ENCODE measurements at regions not wholly inside any gene's neighbourhood (a gene's known extent, or its start where the extent isn't known, plus 50 kb on each side); places are given as distances from the start of the nearest gene placed in this dataset.

DNA sequence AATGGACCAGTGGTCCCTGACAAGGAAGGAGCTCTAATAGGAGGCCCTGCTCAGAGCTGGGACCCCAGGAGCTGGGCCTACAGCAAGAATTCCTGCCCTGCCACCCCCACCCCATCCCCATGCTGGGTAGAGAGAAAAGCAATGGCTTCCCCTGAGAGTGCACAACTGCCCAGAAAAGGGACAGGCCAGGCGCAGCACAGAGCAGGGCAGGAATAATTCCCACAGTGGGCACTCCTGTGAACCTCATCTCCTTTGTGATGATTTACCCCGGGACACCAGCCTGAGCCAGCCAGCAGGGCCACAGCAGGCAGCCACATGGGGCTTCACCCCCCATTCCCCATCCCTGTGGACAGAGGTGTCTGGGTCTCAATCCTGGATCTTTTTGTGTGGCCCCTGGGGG is 104.0 kb upstream of the IQSEC1 start:
- no peak for DNase-seq
- H3K27ac ChIP-seq, result no peak overlapping the region

DNA sequence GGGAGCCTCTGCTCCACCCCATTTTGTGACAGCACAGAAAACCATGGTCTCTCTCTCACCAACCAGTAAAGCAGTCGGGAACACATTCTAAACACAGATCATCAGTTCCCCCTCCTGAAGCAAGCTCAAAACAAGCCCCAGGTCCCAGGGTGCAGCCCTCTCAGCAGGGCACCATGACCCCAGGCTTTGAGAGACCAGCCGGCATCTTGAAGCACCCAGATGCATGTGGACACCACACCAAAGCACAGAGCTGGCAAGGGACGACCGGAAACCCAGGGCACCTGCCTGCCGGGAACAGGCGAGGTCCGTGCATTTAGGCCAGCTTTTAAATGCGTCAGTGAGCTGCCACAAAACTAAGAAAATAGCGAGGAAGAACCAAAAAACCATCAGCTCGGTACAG is 103.2 kb upstream of the IQSEC1 start:
- H3K27me3 ChIP-seq, result no peaks in the 10 kb centered on the region
- TF ChIP-seq, protein P1, sequence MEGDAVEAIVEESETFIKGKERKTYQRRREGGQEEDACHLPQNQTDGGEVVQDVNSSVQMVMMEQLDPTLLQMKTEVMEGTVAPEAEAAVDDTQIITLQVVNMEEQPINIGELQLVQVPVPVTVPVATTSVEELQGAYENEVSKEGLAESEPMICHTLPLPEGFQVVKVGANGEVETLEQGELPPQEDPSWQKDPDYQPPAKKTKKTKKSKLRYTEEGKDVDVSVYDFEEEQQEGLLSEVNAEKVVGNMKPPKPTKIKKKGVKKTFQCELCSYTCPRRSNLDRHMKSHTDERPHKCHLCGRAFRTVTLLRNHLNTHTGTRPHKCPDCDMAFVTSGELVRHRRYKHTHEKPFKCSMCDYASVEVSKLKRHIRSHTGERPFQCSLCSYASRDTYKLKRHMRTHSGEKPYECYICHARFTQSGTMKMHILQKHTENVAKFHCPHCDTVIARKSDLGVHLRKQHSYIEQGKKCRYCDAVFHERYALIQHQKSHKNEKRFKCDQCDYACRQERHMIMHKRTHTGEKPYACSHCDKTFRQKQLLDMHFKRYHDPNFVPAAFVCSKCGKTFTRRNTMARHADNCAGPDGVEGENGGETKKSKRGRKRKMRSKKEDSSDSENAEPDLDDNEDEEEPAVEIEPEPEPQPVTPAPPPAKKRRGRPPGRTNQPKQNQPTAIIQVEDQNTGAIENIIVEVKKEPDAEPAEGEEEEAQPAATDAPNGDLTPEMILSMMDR (IDR thresholded peaks at IDR 0.05), result no peak
- TF ChIP-seq POLR2A (IDR thresholded peaks at IDR 0.05), result no peak
- no peak overlapping the region for H3K27ac ChIP-seq
- intact Hi-C loops (cut with DNase I), result no loop called here
- H3K36me3 ChIP-seq, result no peaks in the 10 kb centered on the region
- ATAC-seq, result no peak
- WGBS (ENCODE audit: insufficient coverage, low coverage, low lambda C conversion rate, missing lambda C conversion rate), result 87% methylated on average over 9 of the region's 10 CpGs
- DNase-seq, result no peak
- H3K4me1 ChIP-seq, result peaks cover 0 to 6% (median 0%) of the 10 kb centered on the region in 4 donors
- H3K4me3 ChIP-seq, result no peak overlapping the region
- H3K9me3 ChIP-seq, result peaks cover 0 to 6% (median 0%) of the 10 kb centered on the region in 4 donors

More for the DNA sequence above, 104.0 kb upstream of the IQSEC1 start:
- peaks cover 0 to 6% (median 0%) of the 10 kb centered on the region in 4 donors for H3K4me1 ChIP-seq
- no peaks in the 10 kb centered on the region for H3K27me3 ChIP-seq
- WGBS (ENCODE audit: insufficient coverage, low coverage, low lambda C conversion rate, missing lambda C conversion rate), result no CpG with 5 or more reads among the region's 2 CpGs
- H3K9me3 ChIP-seq, result peaks cover 0 to 6% (median 0%) of the 10 kb centered on the region in 4 donors
- intact Hi-C loops (cut with DNase I), result no loop called here
- TF ChIP-seq POLR2A (IDR thresholded peaks at IDR 0.05), result no peak
- TF ChIP-seq, protein P1 (IDR thresholded peaks at IDR 0.05), result no peak
- no peak overlapping the region for H3K4me3 ChIP-seq
- ATAC-seq, result no peak
- no peaks in the 10 kb centered on the region for H3K36me3 ChIP-seq

DNA sequence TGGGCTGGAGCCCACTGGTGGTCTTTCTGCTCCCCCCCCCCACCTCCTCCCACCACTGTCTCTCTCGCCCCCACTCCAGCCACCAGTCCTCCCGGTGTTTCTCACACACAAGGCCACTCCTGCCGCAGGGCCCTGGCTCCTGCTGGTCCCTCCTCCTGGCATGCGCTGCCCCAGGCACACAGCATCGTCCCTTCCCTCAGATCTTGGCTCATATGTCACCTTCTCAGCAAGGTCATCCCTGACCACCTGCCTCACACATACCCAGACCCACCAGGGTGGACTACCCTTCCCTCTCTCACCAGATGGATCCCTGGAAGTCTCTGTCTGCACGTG is 101.5 kb upstream of the IQSEC1 start:
- Histone ChIP-seq H3K9me3 (peaks cover 0 to 6% (median 0%) of the 10 kb centered on the region in 4 donors), H3K4me3 (no peak overlapping the region), H3K27me3 (no peaks in the 10 kb centered on the region), H3K36me3 (no peaks in the 10 kb centered on the region), H3K27ac (no peak overlapping the region), H3K4me1 (peaks cover 0 to 6% (median 0%) of the 10 kb centered on the region in 4 donors)
- no peak for ATAC-seq
- 88% methylated on average over 6 of the region's 6 CpGs for WGBS (ENCODE audit: insufficient coverage, low coverage, low lambda C conversion rate, missing lambda C conversion rate)
- DNase-seq, result no peak
- TF ChIP-seq, protein P1 (IDR thresholded peaks at IDR 0.05), result no peak
- TF ChIP-seq POLR2A (IDR thresholded peaks at IDR 0.05), result no peak
- intact Hi-C loops (cut with DNase I), result no loop called here

DNA sequence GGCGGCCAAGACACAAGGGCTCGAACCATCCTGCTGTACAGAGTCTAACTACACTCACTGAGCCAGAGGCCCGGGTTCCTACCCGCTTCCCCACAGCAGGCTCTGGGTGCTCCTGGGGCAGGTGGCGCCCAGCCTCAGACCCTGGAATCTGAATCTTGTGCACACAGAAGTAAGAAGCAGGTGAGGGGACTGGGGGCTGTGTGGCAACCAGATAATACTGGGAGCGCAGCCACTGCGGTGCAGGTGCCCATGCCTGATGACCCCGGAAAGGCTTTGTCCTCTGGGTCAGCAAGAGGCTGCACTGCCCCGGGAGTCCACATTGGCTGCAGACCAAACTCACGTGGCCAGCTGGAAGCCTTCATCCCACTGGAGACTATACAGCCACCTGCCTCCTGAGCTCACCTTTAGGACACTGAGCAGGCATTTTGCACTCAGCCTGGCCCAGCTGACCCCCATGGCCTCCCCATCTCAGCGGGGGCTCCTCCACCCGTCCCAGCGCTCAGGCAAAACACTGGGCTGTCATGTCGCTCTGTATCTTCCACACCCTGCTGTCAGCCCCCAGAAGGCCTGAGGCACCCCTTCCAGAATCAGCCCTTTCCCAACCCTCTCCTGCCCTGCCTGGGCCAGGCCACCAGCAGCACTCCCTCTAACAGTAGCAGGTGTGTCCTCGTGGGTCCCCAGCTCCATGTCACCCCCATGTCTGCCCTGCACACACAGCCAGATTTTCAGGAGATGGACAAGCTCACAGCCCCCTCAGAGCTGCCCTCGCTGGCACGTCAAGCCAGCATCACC is 101.0 kb upstream of the IQSEC1 start:
- no peaks in the 10 kb centered on the region for H3K36me3 ChIP-seq
- peak in 3 of 4 donors; percentile 17 to 77 (median 36) for ATAC-seq
- peaks cover 0 to 6% (median 0%) of the 10 kb centered on the region in 4 donors for H3K4me1 ChIP-seq
- intact Hi-C loops (cut with DNase I), result no loop called here
- H3K9me3 ChIP-seq, result peaks cover 0 to 4% (median 0%) of the 10 kb centered on the region in 4 donors
- 91% methylated on average over 4 of the region's 17 CpGs for WGBS (ENCODE audit: insufficient coverage, low coverage, low lambda C conversion rate, missing lambda C conversion rate)
- no peak overlapping the region for H3K4me3 ChIP-seq
- DNase-seq, result peak in 2 of 3 donors; percentile 58 to 59
- no peak overlapping the region for H3K27ac ChIP-seq
- TF ChIP-seq, protein P1 (IDR thresholded peaks at IDR 0.05), result no peak
- no peak for TF ChIP-seq POLR2A (IDR thresholded peaks at IDR 0.05)
- no peaks in the 10 kb centered on the region for H3K27me3 ChIP-seq

All from right lobe of liver (tissue), 6 donors.